HCT116 (cell line): ENCODE measurements at regions not wholly inside any gene's neighbourhood (a gene's known extent, or its start where the extent isn't known, plus 50 kb on each side); places are given as distances from the start of the nearest gene placed in this dataset.

Source experiments
- CTCF ChIP-seq, 3 experiments: fragments of 200-600 bp in 1 of 3; sonication (generic) in 1 of 3; IDR thresholded peaks in 2 of 3; conservative IDR thresholded peaks in 1 of 3; 2 replicates each; pipeline ENCODE4 v1.5.1; 2012 to 2017; ENCODE audit warnings: low read depth in 2 of 3, low read length in 2 of 3, antibody characterized with exemption in 1 of 3, borderline replicate concordance in 1 of 3, control low read depth in 1 of 3, mild to moderate bottlenecking in 1 of 3, mixed read lengths in 1 of 3, mixed run types in 1 of 3, moderate library complexity in 1 of 3; ENCODE audit not compliant: insufficient read depth in 1 of 3
- EZH2phosphoT487 ChIP-seq: fragments of 200-600 bp; IDR thresholded peaks from 2 replicates; pipeline ENCODE4 v1.6.1; 2018; ENCODE audit warnings: antibody characterized with exemption, borderline replicate concordance
- JUND ChIP-seq: IDR thresholded peaks from 2 replicates; pipeline ENCODE4 v1.6.1; 2012
- REST ChIP-seq: IDR thresholded peaks from 2 replicates; pipeline ENCODE4 v1.6.1; 2012; ENCODE audit warnings: low read depth
- SP1 ChIP-seq: IDR thresholded peaks from 2 replicates; pipeline ENCODE4 v1.6.1; 2012; ENCODE audit warnings: low read depth

GRCh38 chr2:52498077-52498750 lies 1269.4 kb upstream of the CHAC2 start:
- TF ChIP-seq CTCF (IDR thresholded peaks at IDR 0.05 in 2 of 3, conservative IDR thresholded peaks at IDR 0.05 in 1 of 3; ENCODE audit: borderline replicate concordance in 1 of 3, insufficient read depth in 1 of 3, low read depth in 2 of 3, low read length in 2 of 3) = no peak
- no peak for TF ChIP-seq JUND
- no peak for TF ChIP-seq REST
- TF ChIP-seq EZH2phosphoT487 = no peak
- no peak for TF ChIP-seq SP1
